PC-9 (cell line): ENCODE measurements at regions not wholly inside any gene's neighbourhood (a gene's known extent, or its start where the extent isn't known, plus 50 kb on each side); places are given as distances from the start of the nearest gene placed in this dataset.

Experiments
- BruUV-seq: library from RNA; stranded (reverse); fragments of 400-500 nt; replicated peaks from 2 replicates; lab custom pipeline; 2021; lab: Mats Ljungman, UMichigan
- CTCF ChIA-PET: fragments of 300-600 bp; sonication (Branson Sonifier 250); formaldehyde crosslinking; loops from one replicate; lab custom pipeline; 2022; ENCODE audit warnings: antibody characterized with exemption; lab: Charles Lee
- POLR2A ChIA-PET: fragments of 300-600 bp; sonication (Branson Sonifier 250); formaldehyde crosslinking; loops from one replicate; lab custom pipeline; 2022; ENCODE audit warnings: antibody characterized with exemption; ENCODE audit not compliant: unreplicated experiment; lab: Charles Lee
- DNase-seq, 2 experiments: peaks; one replicate each; pipeline versions ENCODE4 v3.0.0 to v3.0.0-alpha.2; 2015 to 2022; ENCODE audit warnings: mixed read lengths in 1 of 2
- H2AFZ ChIP-seq: fragments of 200-600 bp; sonication (generic); 2 replicates; pipeline ENCODE4 v1.8.1; 2017; ENCODE audit warnings: antibody characterized with exemption
- H3F3A ChIP-seq: fragments of 200-600 bp; sonication (generic); 2 replicates; pipeline ENCODE4 v1.8.1; 2017; ENCODE audit warnings: antibody characterized with exemption, mild to moderate bottlenecking, low read depth; ENCODE audit not compliant: insufficient read depth
- H3K27ac ChIP-seq: fragments of 200-600 bp; sonication (generic); 2 replicates; pipeline ENCODE4 v1.6.1; 2016; ENCODE audit warnings: mixed run types
- H3K27me3 ChIP-seq: fragments of 200-600 bp; sonication (generic); 2 replicates; pipeline ENCODE4 v1.6.1; 2016; ENCODE audit warnings: low read depth, mixed run types; ENCODE audit not compliant: insufficient read depth
- H3K36me3 ChIP-seq: fragments of 200-600 bp; sonication (generic); 2 replicates; pipeline ENCODE4 v1.6.1; 2016; ENCODE audit warnings: low read depth, mixed run types
- H3K4me1 ChIP-seq: fragments of 200-600 bp; sonication (generic); replicated peaks from 2 replicates; pipeline ENCODE4 v1.6.1; 2016; ENCODE audit warnings: mixed run types; ENCODE audit not compliant: insufficient read depth
- H3K4me2 ChIP-seq: fragments of 200-600 bp; sonication (generic); 2 replicates; pipeline ENCODE4 v1.6.1; 2017; ENCODE audit warnings: mixed run types
- H3K4me3 ChIP-seq: fragments of 200-600 bp; sonication (generic); 2 replicates; pipeline ENCODE4 v1.6.1; 2016; ENCODE audit warnings: mixed run types
- H3K79me2 ChIP-seq: fragments of 200-600 bp; sonication (generic); 2 replicates; pipeline ENCODE4 v1.6.1; 2017; ENCODE audit warnings: low read depth, mixed run types
- H3K9me2 ChIP-seq: fragments of 200-600 bp; sonication (generic); 2 replicates; pipeline ENCODE4 v1.8.1; 2017; ENCODE audit warnings: mild to moderate bottlenecking; ENCODE audit not compliant: insufficient read depth
- H3K9me3 ChIP-seq: fragments of 200-600 bp; sonication (generic); 2 replicates; pipeline ENCODE4 v1.8.1; 2016; ENCODE audit warnings: low read depth; ENCODE audit not compliant: insufficient read depth
- H4K20me1 ChIP-seq: fragments of 200-600 bp; sonication (generic); 2 replicates; pipeline ENCODE4 v1.8.1; 2017; ENCODE audit not compliant: insufficient read depth
- EZH2 ChIP-seq: fragments of 200-600 bp; sonication (generic); IDR thresholded peaks from 2 replicates; pipeline ENCODE4 v1.8.0; 2017; ENCODE audit warnings: antibody characterized with exemption, low read depth
- intact Hi-C: fragments of 100-400 bp; cut with micrococcal nuclease; formaldehyde crosslinking; loops from one replicate; pipeline ENCODE4 v1.10.0; 2022; ENCODE audit not compliant: unreplicated experiment
- TF ChIP-seq, protein P1 (sequence below): fragments of 200-600 bp; sonication (generic); conservative IDR thresholded peaks from 2 replicates; pipeline ENCODE4 v1.6.1; 2017; ENCODE audit warnings: mixed run types, antibody characterized with exemption, mild to moderate bottlenecking, moderate library complexity

DNA sequence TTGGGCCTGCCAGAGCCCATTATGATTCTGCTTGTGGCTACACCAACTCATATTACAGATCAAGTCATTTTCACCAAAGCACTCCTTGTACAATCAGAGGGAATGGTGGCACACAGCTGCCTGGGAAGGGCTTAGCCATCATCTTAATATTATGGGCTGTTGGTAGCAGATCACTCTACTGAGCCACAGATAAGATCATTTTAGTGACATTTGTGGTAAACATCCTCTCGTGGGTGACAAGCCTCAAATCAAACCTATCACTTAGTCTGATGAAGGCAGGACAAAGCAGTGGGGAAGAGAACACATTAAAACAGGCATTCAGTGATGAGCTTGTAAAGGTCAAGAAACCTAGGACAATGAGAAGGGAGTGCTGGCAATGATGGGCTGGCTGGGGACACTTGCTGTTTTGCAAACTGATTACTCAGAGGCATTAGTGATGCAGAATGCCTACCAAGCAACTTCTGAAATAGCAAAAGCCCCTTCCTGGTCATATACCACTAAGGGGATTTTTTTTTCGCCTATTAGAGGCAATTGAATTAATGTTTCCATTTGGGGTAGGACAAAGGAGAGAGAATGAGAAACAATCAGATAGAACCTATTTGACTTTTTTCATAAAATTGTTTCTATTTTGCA is 137.5 kb upstream of the WDR11 start:
- POLR2A ChIA-PET, result no interaction called here

DNA sequence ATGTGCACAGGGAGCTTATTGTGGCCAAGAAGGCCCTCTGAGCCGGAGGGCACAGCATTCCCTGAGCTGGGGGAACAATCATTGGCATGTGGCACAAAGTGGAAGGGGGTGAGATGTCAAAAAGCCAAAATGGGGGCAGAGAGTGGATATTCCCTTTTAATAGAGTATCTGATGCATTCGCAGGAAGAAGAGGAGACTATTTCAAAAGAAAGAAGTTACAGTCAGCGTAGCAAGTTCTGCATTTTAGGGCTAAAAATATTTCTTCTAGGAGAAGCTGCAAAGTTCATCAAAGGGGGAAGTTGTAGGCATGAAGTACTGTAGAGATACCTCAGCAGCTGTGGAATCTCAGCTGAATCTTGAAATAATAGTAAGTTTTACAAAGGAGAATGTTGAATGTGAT is 136.0 kb upstream of the WDR11 start:
- BruUV-seq, result no TSS peak
- TF ChIP-seq EZH2, result no peak
- TF ChIP-seq, protein P1, sequence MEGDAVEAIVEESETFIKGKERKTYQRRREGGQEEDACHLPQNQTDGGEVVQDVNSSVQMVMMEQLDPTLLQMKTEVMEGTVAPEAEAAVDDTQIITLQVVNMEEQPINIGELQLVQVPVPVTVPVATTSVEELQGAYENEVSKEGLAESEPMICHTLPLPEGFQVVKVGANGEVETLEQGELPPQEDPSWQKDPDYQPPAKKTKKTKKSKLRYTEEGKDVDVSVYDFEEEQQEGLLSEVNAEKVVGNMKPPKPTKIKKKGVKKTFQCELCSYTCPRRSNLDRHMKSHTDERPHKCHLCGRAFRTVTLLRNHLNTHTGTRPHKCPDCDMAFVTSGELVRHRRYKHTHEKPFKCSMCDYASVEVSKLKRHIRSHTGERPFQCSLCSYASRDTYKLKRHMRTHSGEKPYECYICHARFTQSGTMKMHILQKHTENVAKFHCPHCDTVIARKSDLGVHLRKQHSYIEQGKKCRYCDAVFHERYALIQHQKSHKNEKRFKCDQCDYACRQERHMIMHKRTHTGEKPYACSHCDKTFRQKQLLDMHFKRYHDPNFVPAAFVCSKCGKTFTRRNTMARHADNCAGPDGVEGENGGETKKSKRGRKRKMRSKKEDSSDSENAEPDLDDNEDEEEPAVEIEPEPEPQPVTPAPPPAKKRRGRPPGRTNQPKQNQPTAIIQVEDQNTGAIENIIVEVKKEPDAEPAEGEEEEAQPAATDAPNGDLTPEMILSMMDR, result no peak
- CTCF ChIA-PET, result no interaction called here

More for the DNA sequence above, 137.5 kb upstream of the WDR11 start:
- CTCF ChIA-PET, result no interaction called here
- TF ChIP-seq, protein P1, result no peak
- no peak for TF ChIP-seq EZH2
- no peak overlapping the region for H2AFZ ChIP-seq
- H3K79me2 ChIP-seq, result no peaks in the 10 kb centered on the region
- H3K27ac ChIP-seq, result no peak overlapping the region
- H3K4me1 ChIP-seq, result no peaks in the 10 kb centered on the region
- no peaks in the 10 kb centered on the region for H4K20me1 ChIP-seq
- H3K36me3 ChIP-seq, result no peaks in the 10 kb centered on the region
- DNase-seq, result no peak
- intact Hi-C loops, result no loop called here
- no peaks in the 10 kb centered on the region for H3K9me2 ChIP-seq
- H3F3A ChIP-seq, result no peaks in the 10 kb centered on the region
- no peaks in the 10 kb centered on the region for H3K9me3 ChIP-seq
- no TSS peak for BruUV-seq
- no peak overlapping the region for H3K4me3 ChIP-seq
- no peak overlapping the region for H3K4me2 ChIP-seq
- H3K27me3 ChIP-seq, result 0 out of 2 replicates have a peak, but pooled peaks cover 3% of the 10 kb centered on the region

DNA sequence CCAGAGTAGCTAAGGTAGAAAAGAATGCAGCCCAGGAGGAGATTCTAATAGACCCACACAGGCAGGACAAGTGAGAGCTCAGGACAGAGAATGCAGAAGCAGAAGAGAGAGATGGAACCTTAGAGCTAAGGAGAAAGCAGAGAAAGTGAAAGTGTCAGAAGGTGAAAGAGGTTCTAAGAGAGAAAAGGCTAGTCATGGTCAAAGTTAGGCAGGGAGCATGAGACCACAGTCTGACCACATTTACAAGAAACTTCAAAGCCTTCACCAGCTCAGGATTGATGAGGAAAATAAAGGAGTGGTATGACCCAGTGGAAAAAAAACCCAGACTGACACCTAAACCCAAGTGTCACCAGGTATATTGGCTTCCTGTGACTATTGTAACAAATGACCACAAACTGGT is 131.8 kb upstream of the WDR11 start:
- H3K79me2 ChIP-seq, result no peaks in the 10 kb centered on the region
- no TSS peak for BruUV-seq
- no peaks in the 10 kb centered on the region for H3K9me3 ChIP-seq
- no peak overlapping the region for H3K4me3 ChIP-seq
- no peaks in the 10 kb centered on the region for H3K36me3 ChIP-seq
- no peaks in the 10 kb centered on the region for H3F3A ChIP-seq
- intact Hi-C loops, result no loop called here
- no peak for DNase-seq
- H4K20me1 ChIP-seq, result no peaks in the 10 kb centered on the region
- no peak overlapping the region for H3K4me2 ChIP-seq
- no peaks in the 10 kb centered on the region for H3K9me2 ChIP-seq
- H3K4me1 ChIP-seq, result no peaks in the 10 kb centered on the region
- CTCF ChIA-PET, result no interaction called here
- H3K27ac ChIP-seq, result no peak overlapping the region
- POLR2A ChIA-PET, result no interaction called here
- 0 out of 2 replicates have a peak, but pooled peaks cover 3% of the 10 kb centered on the region for H3K27me3 ChIP-seq
- TF ChIP-seq, protein P1, result no peak
- TF ChIP-seq EZH2, result no peak
- H2AFZ ChIP-seq, result no peak overlapping the region

More for the DNA sequence above, 136.0 kb upstream of the WDR11 start:
- Histone ChIP-seq H3K4me3 (no peak overlapping the region), H3K36me3 (no peaks in the 10 kb centered on the region), H2AFZ (no peak overlapping the region), H3K4me1 (no peaks in the 10 kb centered on the region), H3K9me3 (no peaks in the 10 kb centered on the region), H3K27ac (no peak overlapping the region), H3K9me2 (no peaks in the 10 kb centered on the region), H4K20me1 (no peaks in the 10 kb centered on the region), H3K4me2 (no peak overlapping the region), H3F3A (no peaks in the 10 kb centered on the region), H3K27me3 (0 out of 2 replicates have a peak, but pooled peaks cover 3% of the 10 kb centered on the region), H3K79me2 (no peaks in the 10 kb centered on the region)
- intact Hi-C loops, result no loop called here
- DNase-seq, result no peak
- POLR2A ChIA-PET, result no interaction called here
